ENCODE measurements at regions not wholly inside any gene's neighbourhood (a gene's known extent, or its start where the extent isn't known, plus 50 kb on each side); places are given as distances from the start of the nearest gene placed in this dataset.

DNA sequence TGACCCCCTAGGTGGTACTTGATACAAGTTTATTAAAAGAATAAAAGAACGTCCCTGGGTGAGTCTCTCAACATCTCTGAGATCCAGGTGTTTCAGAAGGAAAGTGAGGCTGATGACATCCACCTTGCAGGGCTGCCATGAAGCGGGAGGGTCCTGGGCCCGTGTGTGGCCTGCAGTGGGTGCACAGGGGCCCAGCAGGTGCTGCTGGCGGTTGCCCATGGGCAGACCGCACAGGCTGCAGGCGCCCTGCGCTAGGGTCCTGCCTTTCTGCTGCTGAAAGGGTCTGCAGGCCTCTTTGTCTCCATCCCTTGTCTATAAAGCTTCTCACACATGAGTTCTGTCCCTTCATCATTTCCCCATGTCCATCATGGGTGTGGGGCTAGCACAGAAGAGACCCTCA, 247.0 kb downstream of the TFCP2L1 start:
- TF ChIP-seq L3MBTL2 (conservative IDR thresholded peaks at IDR 0.05) (no peak), SP1 (IDR thresholded peaks at IDR 0.05) (no peak), BHLHE40 (IDR thresholded peaks at IDR 0.05; ENCODE audit: borderline replicate concordance) (no peak), FOXK2 (IDR thresholded peaks at IDR 0.05) (no peak), CTBP1 (IDR thresholded peaks at IDR 0.05; ENCODE audit: borderline replicate concordance) (no peak), ZNF384 (IDR thresholded peaks at IDR 0.05) (no peak), FOXA1 (IDR thresholded peaks at IDR 0.05) (no peak), ARNT (IDR thresholded peaks at IDR 0.05) (no peak)
